HCT116 (cell line): ENCODE measurements at regions not wholly inside any gene's neighbourhood (a gene's known extent, or its start where the extent isn't known, plus 50 kb on each side); places are given as distances from the start of the nearest gene placed in this dataset.

Source experiments
- ATAC-seq: fragments of 200-7000 bp; cut with Tn5 transposase; 2 replicates; pipeline ENCODE4 v1.9.1; 2020; ENCODE audit warnings: mild to moderate bottlenecking, moderate library complexity
- BruUV-seq: library from RNA; stranded (reverse); fragments of 400-500 nt; replicated peaks from 2 replicates; lab custom pipeline; 2021; lab: Mats Ljungman, UMichigan
- CTCF ChIA-PET: fragments of 300-600 bp; sonication (Branson Sonifier 250); formaldehyde crosslinking; loops from one replicate; lab custom pipeline; 2021; ENCODE audit warnings: antibody characterized with exemption; lab: Charles Lee
- POLR2A ChIA-PET: fragments of 300-600, 350-600 bp; sonication (Branson Sonifier 250); formaldehyde crosslinking; loops from one replicate; lab custom pipeline; 2021; ENCODE audit warnings: antibody characterized with exemption; lab: Charles Lee
- RAD21 ChIA-PET, 2 experiments: fragments of 300-600 bp; sonication (Branson Sonifier 250); formaldehyde crosslinking; loops; one replicate each; lab custom pipeline; 2023; ENCODE audit warnings: low total read pairs in 2 of 2; ENCODE audit not compliant: uncharacterized antibody in 2 of 2, unreplicated experiment in 2 of 2, low non-redundant PET in 1 of 2; lab: Charles Lee
- DNase-seq: peaks from one replicate; pipeline ENCODE4 v3.0.0-alpha.2; 2010; ENCODE audit warnings: low read depth, low spot score
- H2AFZ ChIP-seq: fragments of 200-600 bp; shearing (Covaris generic), sonication (generic); 2 replicates; pipeline ENCODE4 v1.6.1; 2017; ENCODE audit warnings: low read depth, mixed run types, mixed read lengths, antibody characterized with exemption, low read length; ENCODE audit not compliant: poor library complexity, severe bottlenecking
- H3K27ac ChIP-seq: 2 replicates; pipeline ENCODE4 v1.5.1; 2012; ENCODE audit warnings: low read depth, low read length
- H3K27me3 ChIP-seq: fragments of 200-600 bp; sonication (generic); 2 replicates; pipeline ENCODE4 v1.6.1; 2016; ENCODE audit warnings: mixed run types, low read length, mixed read lengths; ENCODE audit not compliant: insufficient read depth
- H3K36me3 ChIP-seq, 2 experiments: fragments of 200-500 bp in 1 of 2; fragments of 200-600 bp in 1 of 2; sonication (Bioruptor generic) in 1 of 2; sonication (generic) in 1 of 2; 2 replicates each; pipeline versions ENCODE4 v1.5.1 to v1.6.1; 2014 to 2016; ENCODE audit warnings: low read length in 2 of 2, inconsistent platforms in 1 of 2, mixed read lengths in 1 of 2, mixed run types in 1 of 2; ENCODE audit not compliant: insufficient read depth in 2 of 2, control insufficient read depth in 1 of 2
- H3K4me1 ChIP-seq, 2 experiments: fragments of 200-600 bp in 1 of 2; sonication (generic) in 1 of 2; 2 replicates each; pipeline versions ENCODE4 v1.5.1 to v1.6.1; 2012 to 2017; ENCODE audit warnings: low read length in 2 of 2, inconsistent platforms in 1 of 2, mild to moderate bottlenecking in 1 of 2, mixed read lengths in 1 of 2, mixed run types in 1 of 2, moderate library complexity in 1 of 2; ENCODE audit not compliant: insufficient read depth in 2 of 2, control insufficient read depth in 1 of 2
- H3K4me2 ChIP-seq: fragments of 200-600 bp; sonication (generic); 2 replicates; pipeline ENCODE4 v1.6.1; 2017; ENCODE audit warnings: mixed run types, low read length, mixed read lengths
- H3K4me3 ChIP-seq, 2 experiments: fragments of 200-600 bp in 1 of 2; sonication (generic) in 1 of 2; replicated peaks in 1 of 2; 2 replicates each; pipeline ENCODE4 v1.5.1; 2011 to 2016; ENCODE audit warnings: low read length in 2 of 2, control low read depth in 1 of 2, low read depth in 1 of 2, mild to moderate bottlenecking in 1 of 2, mixed read lengths in 1 of 2, mixed run types in 1 of 2
- H3K79me2 ChIP-seq: fragments of 200-600 bp; sonication (generic); 2 replicates; pipeline ENCODE4 v1.6.1; 2017; ENCODE audit warnings: mild to moderate bottlenecking, mixed run types, low read length, moderate library complexity, mixed read lengths; ENCODE audit not compliant: insufficient read depth
- H3K9ac ChIP-seq: fragments of 200-600 bp; sonication (generic); 2 replicates; pipeline ENCODE4 v1.6.1; 2016; ENCODE audit warnings: low read length, mixed read lengths
- H3K9me2 ChIP-seq: fragments of 200-600 bp; sonication (generic), shearing (Covaris generic); 2 replicates; pipeline ENCODE4 v1.6.1; 2017; ENCODE audit warnings: mixed run types, mild to moderate bottlenecking, moderate library complexity; ENCODE audit not compliant: insufficient read depth
- H3K9me3 ChIP-seq, 2 experiments: fragments of 200-500 bp in 1 of 2; fragments of 200-600 bp in 1 of 2; sonication (Bioruptor generic) in 1 of 2; sonication (generic) in 1 of 2; 2 replicates each; pipeline ENCODE4 v1.6.1; 2014 to 2017; ENCODE audit warnings: low read length in 2 of 2, mixed read lengths in 2 of 2, inconsistent platforms in 1 of 2, low read depth in 1 of 2, mild to moderate bottlenecking in 1 of 2, mixed run types in 1 of 2, moderate library complexity in 1 of 2; ENCODE audit not compliant: control insufficient read depth in 1 of 2, insufficient read depth in 1 of 2
- H4K20me1 ChIP-seq: fragments of 200-600 bp; sonication (generic), shearing (Covaris generic); 2 replicates; pipeline ENCODE4 v1.6.1; 2017; ENCODE audit warnings: mixed run types, mild to moderate bottlenecking, moderate library complexity; ENCODE audit not compliant: insufficient read depth
- EGR1 ChIP-seq: IDR thresholded peaks from 2 replicates; pipeline ENCODE4 v1.6.1; 2012; ENCODE audit warnings: low read depth
- EZH2phosphoT487 ChIP-seq: fragments of 200-600 bp; IDR thresholded peaks from 2 replicates; pipeline ENCODE4 v1.6.1; 2018; ENCODE audit warnings: antibody characterized with exemption, borderline replicate concordance
- JUND ChIP-seq: IDR thresholded peaks from 2 replicates; pipeline ENCODE4 v1.6.1; 2012
- POLR2A ChIP-seq: IDR thresholded peaks from 2 replicates; pipeline ENCODE4 v1.7.0; 2011; ENCODE audit warnings: borderline replicate concordance; ENCODE audit not compliant: insufficient read depth, insufficient read length; ENCODE audit errors: extremely low read depth
- POLR2AphosphoS5 ChIP-seq: IDR thresholded peaks from 2 replicates; pipeline ENCODE4 v1.6.1; 2011; ENCODE audit warnings: mild to moderate bottlenecking, low read depth, low read length, moderate library complexity
- RAD21 ChIP-seq: IDR thresholded peaks from 2 replicates; pipeline ENCODE4 v1.6.1; 2012; ENCODE audit warnings: low read depth, mild to moderate bottlenecking
- SIN3A ChIP-seq: IDR thresholded peaks from 2 replicates; pipeline ENCODE4 v1.6.1; 2012; ENCODE audit warnings: low read depth
- TCF7L2 ChIP-seq: IDR thresholded peaks from 2 replicates; pipeline ENCODE4 v1.7.0; 2011; ENCODE audit warnings: borderline replicate concordance, inconsistent platforms; ENCODE audit not compliant: insufficient read depth, insufficient read length; ENCODE audit errors: extremely low read depth
- intact Hi-C: fragments of 100-400 bp; cut with micrococcal nuclease; formaldehyde crosslinking; loops from 2 replicates; pipeline ENCODE4 v1.10.0; 2022
- TF ChIP-seq, protein P1 (sequence below): IDR thresholded peaks from 2 replicates; pipeline ENCODE4 v1.6.1; 2012; ENCODE audit warnings: low read depth
- TF ChIP-seq, protein P2 (sequence below): IDR thresholded peaks from 2 replicates; pipeline ENCODE4 v1.6.1; 2012

DNA sequence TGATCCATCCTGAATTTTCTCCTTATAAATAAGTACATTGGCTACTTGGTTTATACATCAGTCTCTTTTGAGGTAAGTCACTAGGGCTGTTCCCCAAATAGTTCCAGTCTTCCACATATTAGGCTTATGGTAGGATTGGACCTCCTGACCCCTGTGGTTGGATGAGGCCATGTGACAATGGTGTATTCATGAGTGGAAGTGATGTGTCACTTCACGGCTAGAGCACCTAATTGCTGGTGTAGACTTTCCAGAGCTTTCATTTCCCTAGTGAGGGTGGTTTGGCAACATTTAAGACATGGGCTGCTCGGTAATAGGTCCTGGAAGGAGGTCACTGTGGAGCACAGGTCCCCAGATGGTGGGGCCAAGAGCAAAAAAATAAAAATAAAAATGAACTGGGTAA, 141.2 kb upstream of the ABCB5 start:
- H3K27me3 ChIP-seq = no peaks in the 10 kb centered on the region
- no peak overlapping the region for H3K4me3 ChIP-seq
- TF ChIP-seq POLR2A (no peak), POLR2AphosphoS5 (no peak), JUND (no peak), TCF7L2 (no peak), EGR1 (no peak), EZH2phosphoT487 (no peak), RAD21 (no peak), SIN3A (no peak)
- TF ChIP-seq, protein P1, sequence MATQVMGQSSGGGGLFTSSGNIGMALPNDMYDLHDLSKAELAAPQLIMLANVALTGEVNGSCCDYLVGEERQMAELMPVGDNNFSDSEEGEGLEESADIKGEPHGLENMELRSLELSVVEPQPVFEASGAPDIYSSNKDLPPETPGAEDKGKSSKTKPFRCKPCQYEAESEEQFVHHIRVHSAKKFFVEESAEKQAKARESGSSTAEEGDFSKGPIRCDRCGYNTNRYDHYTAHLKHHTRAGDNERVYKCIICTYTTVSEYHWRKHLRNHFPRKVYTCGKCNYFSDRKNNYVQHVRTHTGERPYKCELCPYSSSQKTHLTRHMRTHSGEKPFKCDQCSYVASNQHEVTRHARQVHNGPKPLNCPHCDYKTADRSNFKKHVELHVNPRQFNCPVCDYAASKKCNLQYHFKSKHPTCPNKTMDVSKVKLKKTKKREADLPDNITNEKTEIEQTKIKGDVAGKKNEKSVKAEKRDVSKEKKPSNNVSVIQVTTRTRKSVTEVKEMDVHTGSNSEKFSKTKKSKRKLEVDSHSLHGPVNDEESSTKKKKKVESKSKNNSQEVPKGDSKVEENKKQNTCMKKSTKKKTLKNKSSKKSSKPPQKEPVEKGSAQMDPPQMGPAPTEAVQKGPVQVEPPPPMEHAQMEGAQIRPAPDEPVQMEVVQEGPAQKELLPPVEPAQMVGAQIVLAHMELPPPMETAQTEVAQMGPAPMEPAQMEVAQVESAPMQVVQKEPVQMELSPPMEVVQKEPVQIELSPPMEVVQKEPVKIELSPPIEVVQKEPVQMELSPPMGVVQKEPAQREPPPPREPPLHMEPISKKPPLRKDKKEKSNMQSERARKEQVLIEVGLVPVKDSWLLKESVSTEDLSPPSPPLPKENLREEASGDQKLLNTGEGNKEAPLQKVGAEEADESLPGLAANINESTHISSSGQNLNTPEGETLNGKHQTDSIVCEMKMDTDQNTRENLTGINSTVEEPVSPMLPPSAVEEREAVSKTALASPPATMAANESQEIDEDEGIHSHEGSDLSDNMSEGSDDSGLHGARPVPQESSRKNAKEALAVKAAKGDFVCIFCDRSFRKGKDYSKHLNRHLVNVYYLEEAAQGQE = no peak
- TF ChIP-seq, protein P2, sequence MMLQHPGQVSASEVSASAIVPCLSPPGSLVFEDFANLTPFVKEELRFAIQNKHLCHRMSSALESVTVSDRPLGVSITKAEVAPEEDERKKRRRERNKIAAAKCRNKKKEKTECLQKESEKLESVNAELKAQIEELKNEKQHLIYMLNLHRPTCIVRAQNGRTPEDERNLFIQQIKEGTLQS = no peak
- no peak overlapping the region for H3K4me2 ChIP-seq
- no peaks in the 10 kb centered on the region for H3K9me2 ChIP-seq
- no peaks in the 10 kb centered on the region for H3K36me3 ChIP-seq
- CTCF ChIA-PET = no interaction called here
- POLR2A ChIA-PET = no interaction called here
- H3K9me3 ChIP-seq = no peaks in the 10 kb centered on the region
- no peaks in the 10 kb centered on the region for H3K4me1 ChIP-seq
- no peaks in the 10 kb centered on the region for H3K79me2 ChIP-seq
- no peaks in the 10 kb centered on the region for H4K20me1 ChIP-seq
- H3K9ac ChIP-seq = no peak overlapping the region
- no peak overlapping the region for H3K27ac ChIP-seq
- H2AFZ ChIP-seq = no peak overlapping the region
- RAD21 ChIA-PET = no interaction called here
- ATAC-seq (no peak), DNase-seq (no peak)
- intact Hi-C loops = no loop called here
- no TSS peak for BruUV-seq
